Hindlimb muscle (tissue), 1 donor: ENCODE measurements at regions not wholly inside any gene's neighbourhood (a gene's known extent, or its start where the extent isn't known, plus 50 kb on each side); places are given as distances from the start of the nearest gene placed in this dataset.

Experiments
- DNase-seq: peaks from one replicate; pipeline ENCODE4 v3.0.0-alpha.2; 2013

- DNase-seq: no peak
Measured at GRCh38 chr16:64151990-64152767, 969.7 kb downstream of the CDH11 start.

GRCh38 chr16:64150193-64150592 lies 971.7 kb downstream of the CDH11 start:
- no peak for DNase-seq

GRCh38 chr16:64149756-64150155 lies 972.1 kb downstream of the CDH11 start:
- DNase-seq: no peak

GRCh38 chr16:64148356-64148755 lies 973.5 kb downstream of the CDH11 start:
- DNase-seq: no peak

- no peak for DNase-seq
Measured at GRCh38 chr16:64147941-64148340, 973.9 kb downstream of the CDH11 start.

- DNase-seq: no peak
Measured at GRCh38 chr16:64144617-64145016, 977.2 kb downstream of the CDH11 start.

- no peak for DNase-seq
Measured at GRCh38 chr16:64138621-64139020, 983.2 kb downstream of the CDH11 start.

- no peak for DNase-seq
Measured at GRCh38 chr16:64138006-64138405, 983.9 kb downstream of the CDH11 start.

GRCh38 chr16:64136743-64137142 lies 985.1 kb downstream of the CDH11 start:
- no peak for DNase-seq

GRCh38 chr16:64136314-64136713 lies 985.5 kb downstream of the CDH11 start:
- DNase-seq: no peak

GRCh38 chr16:64133366-64133765 lies 988.5 kb downstream of the CDH11 start:
- peak; percentile 37 for DNase-seq

- peak; percentile 24 for DNase-seq
Measured at GRCh38 chr16:64132759-64133361, 989.0 kb downstream of the CDH11 start.

- no peak for DNase-seq
Measured at GRCh38 chr16:64132190-64132589, 989.7 kb downstream of the CDH11 start.

- DNase-seq: no peak
Measured at GRCh38 chr16:64131423-64131822, 990.4 kb downstream of the CDH11 start.

- no peak for DNase-seq
Measured at GRCh38 chr16:64130140-64130539, 991.7 kb downstream of the CDH11 start.

GRCh38 chr16:64122177-64122576 lies 999.7 kb downstream of the CDH11 start:
- no peak for DNase-seq

- no peak for DNase-seq
Measured at GRCh38 chr16:64121473-64121872, 1000.4 kb downstream of the CDH11 start.

GRCh38 chr16:64116151-64116550 lies 1005.7 kb downstream of the CDH11 start:
- no peak for DNase-seq

GRCh38 chr16:64109241-64109640 lies 1012.6 kb downstream of the CDH11 start:
- no peak for DNase-seq

- no peak for DNase-seq
Measured at GRCh38 chr16:64102654-64103053, 1019.2 kb downstream of the CDH11 start.

- no peak for DNase-seq
Measured at GRCh38 chr16:64098451-64098850, 1023.4 kb downstream of the CDH11 start.

- no peak for DNase-seq
Measured at GRCh38 chr16:64096689-64097088, 1025.2 kb downstream of the CDH11 start.

- no peak for DNase-seq
Measured at GRCh38 chr16:64094992-64095634, 1026.8 kb downstream of the CDH11 start.
